Osteoblast (primary cell): ENCODE measurements at regions not wholly inside any gene's neighbourhood (a gene's known extent, or its start where the extent isn't known, plus 50 kb on each side); places are given as distances from the start of the nearest gene placed in this dataset.

Source experiments
- DNase-seq: peaks from one replicate; pipeline ENCODE4 v3.0.0; 2011; ENCODE audit warnings: low spot score, mixed read lengths; ENCODE audit not compliant: insufficient read length; ENCODE audit errors: missing footprints
- H2AFZ ChIP-seq: 2 replicates; pipeline ENCODE4 v1.6.0; 2011; ENCODE audit warnings: mild to moderate bottlenecking, low read length
- H3K27ac ChIP-seq: 2 replicates; pipeline ENCODE4 v1.5.1; 2011; ENCODE audit warnings: mild to moderate bottlenecking, low read depth, low read length, moderate library complexity
- H3K27me3 ChIP-seq: 2 replicates; pipeline ENCODE4 v1.6.0; 2012; ENCODE audit warnings: mild to moderate bottlenecking, control low read depth, inconsistent platforms, low read length, moderate library complexity; ENCODE audit not compliant: insufficient read depth
- H3K36me3 ChIP-seq: 2 replicates; pipeline ENCODE4 v1.5.1; 2011; ENCODE audit warnings: mild to moderate bottlenecking, low read length, control low read depth, moderate library complexity; ENCODE audit not compliant: insufficient read depth
- H3K4me1 ChIP-seq: 2 replicates; pipeline ENCODE4 v1.5.1; 2011; ENCODE audit warnings: mild to moderate bottlenecking, low read length, control low read depth, moderate library complexity; ENCODE audit not compliant: insufficient read depth
- H3K4me2 ChIP-seq: 2 replicates; pipeline ENCODE4 v1.6.0; 2011; ENCODE audit warnings: mild to moderate bottlenecking, low read length; ENCODE audit not compliant: insufficient read depth
- H3K4me3 ChIP-seq: fragments of 200-600 bp; sonication (generic); 3 replicates; pipeline ENCODE4 v1.5.1; 2012; ENCODE audit warnings: mild to moderate bottlenecking, low read length, inconsistent platforms; ENCODE audit not compliant: insufficient read depth
- H3K79me2 ChIP-seq: 2 replicates; pipeline ENCODE4 v1.6.0; 2012; ENCODE audit warnings: mild to moderate bottlenecking, low read length, control low read depth, inconsistent platforms; ENCODE audit not compliant: insufficient read depth
- H3K9me3 ChIP-seq: 2 replicates; pipeline ENCODE4 v1.5.1; 2011; ENCODE audit warnings: low read depth, low read length, control low read depth
- H4K20me1 ChIP-seq: 2 replicates; pipeline ENCODE4 v1.6.0; 2012; ENCODE audit warnings: mild to moderate bottlenecking, low read length, control low read depth; ENCODE audit not compliant: insufficient read depth
- TF ChIP-seq, protein P1 (sequence below): IDR thresholded peaks from 2 replicates; pipeline ENCODE4 v1.5.1; 2011; ENCODE audit warnings: mild to moderate bottlenecking, low read depth, low read length, moderate library complexity; ENCODE audit errors: extremely low read depth

DNA sequence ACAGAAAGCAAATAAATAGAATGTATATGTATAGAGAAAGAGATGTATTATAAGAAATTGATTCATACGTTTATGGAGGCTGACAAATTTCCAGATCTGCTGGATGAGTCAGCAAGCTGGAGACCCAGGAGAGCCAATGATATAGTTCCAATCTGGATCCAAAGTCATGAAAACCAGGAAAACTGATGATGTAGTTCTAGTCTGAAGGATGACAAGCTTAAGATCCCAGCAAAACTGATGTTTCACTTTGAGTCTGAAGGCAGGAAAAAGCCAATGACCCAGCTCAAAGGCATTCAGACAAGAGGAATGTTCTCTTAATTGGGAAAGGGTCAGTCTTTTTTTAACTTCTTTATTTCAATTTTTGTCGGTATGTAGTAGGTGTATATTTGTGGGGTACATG, 102.6 kb downstream of the LHFPL1 start:
- no peaks in the 10 kb centered on the region for H3K4me1 ChIP-seq
- no peaks in the 10 kb centered on the region for H4K20me1 ChIP-seq
- TF ChIP-seq, protein P1, sequence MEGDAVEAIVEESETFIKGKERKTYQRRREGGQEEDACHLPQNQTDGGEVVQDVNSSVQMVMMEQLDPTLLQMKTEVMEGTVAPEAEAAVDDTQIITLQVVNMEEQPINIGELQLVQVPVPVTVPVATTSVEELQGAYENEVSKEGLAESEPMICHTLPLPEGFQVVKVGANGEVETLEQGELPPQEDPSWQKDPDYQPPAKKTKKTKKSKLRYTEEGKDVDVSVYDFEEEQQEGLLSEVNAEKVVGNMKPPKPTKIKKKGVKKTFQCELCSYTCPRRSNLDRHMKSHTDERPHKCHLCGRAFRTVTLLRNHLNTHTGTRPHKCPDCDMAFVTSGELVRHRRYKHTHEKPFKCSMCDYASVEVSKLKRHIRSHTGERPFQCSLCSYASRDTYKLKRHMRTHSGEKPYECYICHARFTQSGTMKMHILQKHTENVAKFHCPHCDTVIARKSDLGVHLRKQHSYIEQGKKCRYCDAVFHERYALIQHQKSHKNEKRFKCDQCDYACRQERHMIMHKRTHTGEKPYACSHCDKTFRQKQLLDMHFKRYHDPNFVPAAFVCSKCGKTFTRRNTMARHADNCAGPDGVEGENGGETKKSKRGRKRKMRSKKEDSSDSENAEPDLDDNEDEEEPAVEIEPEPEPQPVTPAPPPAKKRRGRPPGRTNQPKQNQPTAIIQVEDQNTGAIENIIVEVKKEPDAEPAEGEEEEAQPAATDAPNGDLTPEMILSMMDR, result no peak
- no peaks in the 10 kb centered on the region for H3K9me3 ChIP-seq
- no peak overlapping the region for H2AFZ ChIP-seq
- peaks cover 6% of the 10 kb centered on the region for H3K27me3 ChIP-seq
- no peak overlapping the region for H3K27ac ChIP-seq
- H3K4me2 ChIP-seq, result no peak overlapping the region
- no peak for DNase-seq
- H3K4me3 ChIP-seq, result no peak overlapping the region
- H3K79me2 ChIP-seq, result no peaks in the 10 kb centered on the region
- no peaks in the 10 kb centered on the region for H3K36me3 ChIP-seq

DNA sequence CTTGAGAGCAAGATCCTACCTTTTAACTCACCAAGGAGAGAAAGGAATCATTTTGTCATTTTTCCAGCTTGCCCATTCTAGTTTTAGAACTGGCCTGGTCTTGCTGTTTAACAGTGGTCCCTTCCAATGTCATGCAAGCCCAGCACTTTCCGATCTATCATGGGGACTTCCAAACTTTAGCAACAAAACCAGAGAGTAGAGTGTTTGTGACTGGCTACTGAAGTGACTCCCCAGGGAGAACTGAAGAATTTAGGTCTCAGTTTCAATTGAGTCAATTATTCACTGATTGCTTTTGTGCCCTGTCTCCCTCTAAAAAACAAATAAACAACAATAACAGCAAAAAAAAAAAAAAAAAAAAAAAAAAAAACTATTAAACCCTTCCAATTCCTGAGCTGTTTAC, 108.3 kb downstream of the LHFPL1 start:
- TF ChIP-seq, protein P1, result no peak
- H2AFZ ChIP-seq, result no peak overlapping the region
- H3K27ac ChIP-seq, result no peak overlapping the region
- no peak for DNase-seq
- no peaks in the 10 kb centered on the region for H3K9me3 ChIP-seq
- no peak overlapping the region for H3K4me3 ChIP-seq
- no peaks in the 10 kb centered on the region for H3K4me1 ChIP-seq
- H4K20me1 ChIP-seq, result no peaks in the 10 kb centered on the region
- no peak overlapping the region for H3K4me2 ChIP-seq
- H3K79me2 ChIP-seq, result no peaks in the 10 kb centered on the region
- H3K27me3 ChIP-seq, result peaks cover 5% of the 10 kb centered on the region
- no peaks in the 10 kb centered on the region for H3K36me3 ChIP-seq

DNA sequence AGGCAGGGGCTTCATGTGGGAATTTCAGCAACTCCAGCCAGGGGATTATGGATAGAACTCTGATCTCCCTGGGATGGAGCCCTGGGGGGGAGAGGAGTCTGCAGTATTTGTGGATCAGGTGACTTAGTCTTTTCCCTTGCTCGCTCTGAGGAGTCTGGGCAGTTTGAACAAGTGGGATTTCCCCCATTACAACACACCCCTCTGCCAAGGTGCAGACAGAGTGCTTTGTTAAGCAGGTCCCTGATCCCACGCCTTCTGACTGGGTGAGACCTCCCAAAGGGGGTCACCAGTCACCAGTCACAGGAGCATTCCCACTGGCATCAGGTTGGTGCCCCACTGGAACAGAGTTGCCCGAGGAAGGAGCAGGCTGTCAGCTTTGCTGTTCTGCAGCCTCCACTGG, 123.9 kb downstream of the LHFPL1 start:
- Histone ChIP-seq H3K27me3 (peaks cover 8% of the 10 kb centered on the region), H3K4me2 (no peak overlapping the region), H3K27ac (no peak overlapping the region), H3K9me3 (no peaks in the 10 kb centered on the region), H3K36me3 (no peaks in the 10 kb centered on the region), H2AFZ (no peak overlapping the region), H3K79me2 (no peaks in the 10 kb centered on the region), H3K4me3 (no peak overlapping the region), H4K20me1 (no peaks in the 10 kb centered on the region), H3K4me1 (no peaks in the 10 kb centered on the region)
- DNase-seq, result no peak
- TF ChIP-seq, protein P1, result no peak

DNA sequence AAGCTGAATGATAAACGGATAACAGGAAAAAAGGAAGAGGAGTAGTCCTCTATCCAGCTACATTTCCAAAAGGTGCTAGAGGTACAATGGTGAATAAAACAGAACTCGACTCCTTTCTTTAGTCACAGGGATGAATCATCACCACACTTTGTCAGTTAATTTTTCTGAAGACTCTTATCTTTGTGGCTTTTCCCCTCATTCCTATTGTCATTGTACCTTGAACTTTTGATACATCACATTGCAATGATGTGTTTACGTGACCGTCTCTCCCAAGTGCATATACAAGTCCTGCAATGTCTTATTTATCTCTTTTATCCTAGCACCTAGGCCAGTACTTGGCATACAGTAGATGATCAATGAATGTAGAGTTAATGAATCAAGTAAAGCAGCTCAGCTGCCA, 134.7 kb downstream of the LHFPL1 start:
- DNase-seq, result no peak

More for the DNA sequence above, 134.7 kb downstream of the LHFPL1 start:
- Histone ChIP-seq H3K4me1 (no peaks in the 10 kb centered on the region), H3K4me3 (no peak overlapping the region), H3K4me2 (no peak overlapping the region), H3K36me3 (no peaks in the 10 kb centered on the region), H3K27ac (no peak overlapping the region), H3K79me2 (no peaks in the 10 kb centered on the region), H2AFZ (no peak overlapping the region), H3K27me3 (peaks cover 3% of the 10 kb centered on the region), H3K9me3 (no peaks in the 10 kb centered on the region), H4K20me1 (no peaks in the 10 kb centered on the region)
- TF ChIP-seq, protein P1, result no peak
